CD14-positive monocyte (primary cell): ENCODE measurements at regions not wholly inside any gene's neighbourhood (a gene's known extent, or its start where the extent isn't known, plus 50 kb on each side); places are given as distances from the start of the nearest gene placed in this dataset.

ENCODE experiments used
- DNase-seq, 3 donors: peaks; one replicate each; pipeline ENCODE4 v3.0.0-alpha.2; 2011 to 2022
- H2AFZ ChIP-seq: 2 replicates; pipeline ENCODE4 v1.6.0; 2012; ENCODE audit warnings: mild to moderate bottlenecking, low read depth, low read length, inconsistent platforms; ENCODE audit not compliant: insufficient read depth, poor library complexity, severe bottlenecking
- H3K27ac ChIP-seq, 2 donors: 1 replicate in 1 of 2; 2 replicates in 1 of 2; pipeline ENCODE4 v1.5.1; 2012 to 2013; ENCODE audit warnings: low read length in 2 of 2, control low read depth in 1 of 2, inconsistent platforms in 1 of 2, low read depth in 1 of 2, mild to moderate bottlenecking in 1 of 2
- H3K27me3 ChIP-seq, 2 donors: one replicate each; pipeline versions ENCODE4 v1.6.0 to v1.6.1; 2011 to 2013; ENCODE audit warnings: low read length in 2 of 2; ENCODE audit not compliant: control insufficient read depth in 2 of 2, insufficient read depth in 2 of 2
- H3K36me3 ChIP-seq, 2 donors: replicated peaks in 1 of 2; 1 replicate in 1 of 2; 2 replicates in 1 of 2; pipeline versions ENCODE4 v1.5.1 to v1.6.1; 2012 to 2013; ENCODE audit warnings: low read length in 2 of 2, control low read depth in 1 of 2, inconsistent platforms in 1 of 2, mild to moderate bottlenecking in 1 of 2; ENCODE audit not compliant: insufficient read depth in 2 of 2, control insufficient read depth in 1 of 2
- H3K4me1 ChIP-seq, 2 donors: 1 replicate in 1 of 2; 2 replicates in 1 of 2; pipeline versions ENCODE4 v1.5.1 to v1.6.1; 2012 to 2013; ENCODE audit warnings: low read length in 2 of 2, control low read depth in 1 of 2, inconsistent platforms in 1 of 2, mild to moderate bottlenecking in 1 of 2, moderate library complexity in 1 of 2; ENCODE audit not compliant: insufficient read depth in 2 of 2, control insufficient read depth in 1 of 2
- H3K4me2 ChIP-seq: replicated peaks from 2 replicates; pipeline ENCODE3; 2012; ENCODE audit warnings: low read length, moderate library complexity, mild to moderate bottlenecking; ENCODE audit not compliant: poor library complexity, severe bottlenecking; ENCODE audit errors: extremely low read depth
- H3K4me3 ChIP-seq, 3 experiments: fragments of 200-600 bp in 1 of 3; sonication (generic) in 1 of 3; replicated peaks in 1 of 3; 1 replicate in 2 of 3; 2 replicates in 1 of 3; pipeline ENCODE4 v1.5.1; 2011 to 2013; ENCODE audit warnings: low read length in 3 of 3, mild to moderate bottlenecking in 3 of 3, control low read depth in 2 of 3, low read depth in 2 of 3, inconsistent platforms in 1 of 3, moderate library complexity in 1 of 3
- H3K79me2 ChIP-seq: 2 replicates; pipeline ENCODE4 v1.6.0; 2012; ENCODE audit warnings: mild to moderate bottlenecking, control low read depth, inconsistent platforms, low read length, moderate library complexity; ENCODE audit not compliant: insufficient read depth
- H3K9ac ChIP-seq: 2 replicates; pipeline ENCODE4 v1.6.0; 2017; ENCODE audit warnings: low read length, mild to moderate bottlenecking; ENCODE audit not compliant: insufficient read depth, poor library complexity, severe bottlenecking
- H3K9me3 ChIP-seq, 2 donors: replicated peaks in 1 of 2; 1 replicate in 1 of 2; 2 replicates in 1 of 2; pipeline versions ENCODE4 v1.5.1 to v1.6.1; 2012 to 2013; ENCODE audit warnings: low read length in 2 of 2, control low read depth in 1 of 2; ENCODE audit not compliant: control insufficient read depth in 1 of 2, insufficient read depth in 1 of 2
- H4K20me1 ChIP-seq: 2 replicates; pipeline ENCODE4 v1.6.0; 2012; ENCODE audit warnings: mild to moderate bottlenecking, low read length, control low read depth, moderate library complexity; ENCODE audit not compliant: insufficient read depth
- H3K27ac Mint-ChIP-seq, 7 donors: one replicate each; pipeline ENCODE4 v1.8.0; 2020; ENCODE audit warnings: mild to moderate bottlenecking in 7 of 7, mixed read lengths in 7 of 7, moderate library complexity in 6 of 7, inconsistent platforms in 2 of 7
- H3K27me3 Mint-ChIP-seq, 3 donors: one replicate each; pipeline ENCODE4 v1.8.0; 2021 to 2022; ENCODE audit warnings: low read depth in 3 of 3, mild to moderate bottlenecking in 3 of 3, mixed read lengths in 3 of 3, moderate library complexity in 3 of 3, inconsistent platforms in 1 of 3
- H3K36me3 Mint-ChIP-seq, 2 donors: one replicate each; pipeline ENCODE4 v1.8.0; 2020; ENCODE audit warnings: mixed read lengths in 2 of 2, inconsistent platforms in 1 of 2, mild to moderate bottlenecking in 1 of 2
- H3K4me1 Mint-ChIP-seq: one replicate; pipeline ENCODE4 v1.8.0; 2020; ENCODE audit warnings: mild to moderate bottlenecking, mixed read lengths
- H3K4me3 Mint-ChIP-seq, 2 donors: one replicate each; pipeline ENCODE4 v1.8.0; 2020; ENCODE audit warnings: mild to moderate bottlenecking in 2 of 2, mixed read lengths in 2 of 2, moderate library complexity in 1 of 2
- H3K9me3 Mint-ChIP-seq, 7 donors: one replicate each; pipeline ENCODE4 v1.8.0; 2020 to 2022; ENCODE audit warnings: mixed read lengths in 7 of 7, mild to moderate bottlenecking in 6 of 7, moderate library complexity in 6 of 7, inconsistent platforms in 2 of 7
- WGBS: methylation state at CpG from one replicate; pipeline ENCODE4 v1.1.5; 2013; ENCODE audit warnings: missing lambda C conversion rate; ENCODE audit not compliant: insufficient coverage; 5-methylcytosine and 5-hydroxymethylcytosine counted together
- intact Hi-C, 2 donors: fragments of 100-400 bp; cut with micrococcal nuclease; formaldehyde crosslinking; loops; one replicate each; pipeline versions ENCODE4 v1.15.0 to v1.15.1; 2023
- TF ChIP-seq, protein P1 (sequence below): fragments of 200-600 bp; IDR thresholded peaks from one replicate; pipeline ENCODE4 v1.8.0; 2022; ENCODE audit warnings: antibody characterized with exemption, mild to moderate bottlenecking

GRCh38 chr22:48898524-48899250, 929.0 kb downstream of the BRD1 start:
- H3K4me3 ChIP-seq: no peak overlapping the region
- Mint-ChIP-seq H3K27me3 (peaks cover 1 to 6% (median 2%) of the 10 kb centered on the region in 3 donors), H3K9me3 (no peaks in the 10 kb centered on the region), H3K4me3 (no peak overlapping the region), H3K36me3 (no peaks in the 10 kb centered on the region), H3K27ac (peak overlapping the region in 1 of 7 donors; percentile 75), H3K4me1 (no peaks in the 10 kb centered on the region)
- H2AFZ ChIP-seq: no peak overlapping the region
- TF ChIP-seq, protein P1, sequence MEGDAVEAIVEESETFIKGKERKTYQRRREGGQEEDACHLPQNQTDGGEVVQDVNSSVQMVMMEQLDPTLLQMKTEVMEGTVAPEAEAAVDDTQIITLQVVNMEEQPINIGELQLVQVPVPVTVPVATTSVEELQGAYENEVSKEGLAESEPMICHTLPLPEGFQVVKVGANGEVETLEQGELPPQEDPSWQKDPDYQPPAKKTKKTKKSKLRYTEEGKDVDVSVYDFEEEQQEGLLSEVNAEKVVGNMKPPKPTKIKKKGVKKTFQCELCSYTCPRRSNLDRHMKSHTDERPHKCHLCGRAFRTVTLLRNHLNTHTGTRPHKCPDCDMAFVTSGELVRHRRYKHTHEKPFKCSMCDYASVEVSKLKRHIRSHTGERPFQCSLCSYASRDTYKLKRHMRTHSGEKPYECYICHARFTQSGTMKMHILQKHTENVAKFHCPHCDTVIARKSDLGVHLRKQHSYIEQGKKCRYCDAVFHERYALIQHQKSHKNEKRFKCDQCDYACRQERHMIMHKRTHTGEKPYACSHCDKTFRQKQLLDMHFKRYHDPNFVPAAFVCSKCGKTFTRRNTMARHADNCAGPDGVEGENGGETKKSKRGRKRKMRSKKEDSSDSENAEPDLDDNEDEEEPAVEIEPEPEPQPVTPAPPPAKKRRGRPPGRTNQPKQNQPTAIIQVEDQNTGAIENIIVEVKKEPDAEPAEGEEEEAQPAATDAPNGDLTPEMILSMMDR: no peak
- no peak overlapping the region for H3K4me2 ChIP-seq
- no peaks in the 10 kb centered on the region for H3K27me3 ChIP-seq
- H3K4me1 ChIP-seq: no peaks in the 10 kb centered on the region
- no peaks in the 10 kb centered on the region for H4K20me1 ChIP-seq
- intact Hi-C loops: no loop called here
- DNase-seq: peak in 1 of 3 donors; percentile 2
- no peaks in the 10 kb centered on the region for H3K36me3 ChIP-seq
- 89% methylated on average over 20 of the region's 21 CpGs for WGBS
- no peaks in the 10 kb centered on the region for H3K79me2 ChIP-seq
- no peaks in the 10 kb centered on the region for H3K9me3 ChIP-seq
- no peak overlapping the region for H3K27ac ChIP-seq
- no peak overlapping the region for H3K9ac ChIP-seq

- Histone ChIP-seq H3K4me3 (no peak overlapping the region), H3K79me2 (no peaks in the 10 kb centered on the region), H3K9ac (no peak overlapping the region), H3K27me3 (no peaks in the 10 kb centered on the region), H3K4me1 (no peaks in the 10 kb centered on the region), H3K27ac (no peak overlapping the region), H3K4me2 (no peak overlapping the region), H3K36me3 (no peaks in the 10 kb centered on the region), H3K9me3 (no peaks in the 10 kb centered on the region), H2AFZ (no peak overlapping the region), H4K20me1 (no peaks in the 10 kb centered on the region)
- H3K36me3 Mint-ChIP-seq: no peaks in the 10 kb centered on the region
- TF ChIP-seq, protein P1: no peak
- no peaks in the 10 kb centered on the region for H3K4me1 Mint-ChIP-seq
- intact Hi-C loops: no loop called here
- no peak for DNase-seq
- 86% methylated on average over 8 of the region's 14 CpGs for WGBS
- H3K9me3 Mint-ChIP-seq: no peaks in the 10 kb centered on the region
- H3K27ac Mint-ChIP-seq: no peak overlapping the region
- H3K27me3 Mint-ChIP-seq: peaks cover 2 to 6% (median 4%) of the 10 kb centered on the region in 3 donors
- H3K4me3 Mint-ChIP-seq: no peak overlapping the region
These were observed 929.9 kb downstream of the BRD1 start for GRCh38 chr22:48897645-48898370.
